NCI-H774 (cell line): ENCODE measurements at regions not wholly inside any gene's neighbourhood (a gene's known extent, or its start where the extent isn't known, plus 50 kb on each side); places are given as distances from the start of the nearest gene placed in this dataset.

ENCODE experiments used
- DNase-seq: peaks from one replicate; lab custom pipeline; 2025; lab: John Stamatoyannopoulos, UW

- DNase-seq, result no peak
Measured at GRCh38 chr9:25613709-25614108, 64.5 kb downstream of the TUSC1 start.

GRCh38 chr9:25603106-25603505, 75.1 kb downstream of the TUSC1 start:
- DNase-seq, result no peak

- no peak for DNase-seq
Measured at GRCh38 chr9:25602400-25603044, 75.7 kb downstream of the TUSC1 start.

GRCh38 chr9:25600501-25600900, 77.7 kb downstream of the TUSC1 start:
- DNase-seq, result no peak

DNA sequence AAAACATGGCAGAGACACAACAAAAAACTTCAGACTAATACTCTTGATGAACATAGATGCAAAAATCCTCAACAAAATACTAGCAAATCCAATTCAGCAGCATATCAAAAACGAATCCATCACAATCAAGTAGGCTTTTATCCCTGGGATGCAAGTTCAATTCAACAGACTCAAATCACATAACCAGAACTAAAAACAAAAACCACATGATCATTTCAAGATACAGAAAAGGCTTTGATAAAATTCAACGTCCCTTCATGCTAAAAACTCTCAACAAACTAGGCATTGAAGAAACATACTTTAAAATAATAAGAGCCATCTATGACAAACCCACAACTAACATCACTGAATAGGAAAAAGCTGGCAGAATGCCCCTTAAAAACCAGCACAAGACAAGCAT, 93.6 kb downstream of the TUSC1 start:
- no peak for DNase-seq

- DNase-seq, result no peak
Measured at GRCh38 chr9:25573281-25573680, 105.0 kb downstream of the TUSC1 start.

GRCh38 chr9:25571491-25571890, 106.8 kb downstream of the TUSC1 start:
- DNase-seq, result no peak

GRCh38 chr9:25570802-25571201, 107.4 kb downstream of the TUSC1 start:
- DNase-seq, result no peak

- DNase-seq, result no peak
Measured at GRCh38 chr9:25562101-25562500, 116.1 kb downstream of the TUSC1 start.

- no peak for DNase-seq
Measured at GRCh38 chr9:25557645-25558300, 120.5 kb downstream of the TUSC1 start.

DNA sequence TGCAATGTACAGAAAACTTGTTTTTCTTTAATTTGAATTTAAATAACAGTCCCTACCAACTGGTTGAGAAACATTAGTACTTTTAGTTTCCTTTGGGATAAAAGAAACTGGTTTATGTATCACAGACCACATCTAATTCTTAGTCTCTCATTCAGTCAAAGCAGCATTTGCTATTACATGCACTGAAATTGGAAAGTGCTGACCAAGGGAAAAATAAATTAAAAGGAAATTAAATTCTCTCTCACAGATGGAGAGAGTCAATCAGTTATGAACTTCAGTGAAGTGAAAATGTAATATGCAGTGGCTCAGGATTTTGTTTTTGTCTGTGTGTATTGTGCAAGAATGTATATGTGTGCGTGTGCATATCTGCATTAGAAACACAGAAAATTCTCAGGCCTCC, 121.7 kb downstream of the TUSC1 start:
- DNase-seq, result no peak

DNA sequence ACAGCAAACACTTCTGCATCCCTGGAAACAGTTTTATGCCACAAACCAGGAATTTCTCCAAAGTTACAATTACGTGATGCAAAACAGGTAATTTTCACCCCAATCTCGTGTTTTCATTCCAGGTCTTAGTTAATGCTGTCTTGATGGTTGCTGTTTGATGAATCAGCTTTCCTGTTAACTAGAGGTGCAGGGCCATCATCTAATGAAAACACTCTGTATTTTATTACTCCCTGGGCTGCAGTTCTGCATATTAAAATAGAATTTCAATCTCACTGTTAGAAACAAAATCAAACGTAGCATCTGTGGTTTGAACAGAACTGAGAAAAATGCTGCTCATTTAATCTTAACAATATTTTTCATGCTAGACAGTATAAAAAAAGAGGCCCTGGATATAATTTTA, 129.4 kb downstream of the TUSC1 start:
- DNase-seq, result no peak

- DNase-seq, result no peak
Measured at GRCh38 chr9:25543806-25544205, 134.4 kb downstream of the TUSC1 start.

DNA sequence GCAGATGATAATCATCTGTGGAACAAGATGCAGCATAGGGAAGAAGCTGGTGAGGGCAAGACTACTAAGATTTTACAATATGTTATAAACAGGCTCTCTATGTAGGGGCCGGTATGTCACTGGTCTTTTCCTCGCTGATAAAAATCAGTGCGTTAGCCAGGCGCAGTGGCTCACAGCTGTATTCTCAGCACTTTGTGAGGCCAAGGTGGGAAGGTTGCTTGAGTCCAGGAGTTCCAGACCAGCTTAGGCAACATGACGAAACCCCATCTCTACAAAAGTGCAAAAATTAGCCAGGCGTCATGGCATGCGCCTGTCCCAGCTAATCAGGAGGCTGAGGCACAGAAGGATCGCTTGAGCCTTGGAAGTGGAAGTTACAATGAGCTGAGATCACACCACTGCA, 135.9 kb downstream of the TUSC1 start:
- DNase-seq, result no peak

DNA sequence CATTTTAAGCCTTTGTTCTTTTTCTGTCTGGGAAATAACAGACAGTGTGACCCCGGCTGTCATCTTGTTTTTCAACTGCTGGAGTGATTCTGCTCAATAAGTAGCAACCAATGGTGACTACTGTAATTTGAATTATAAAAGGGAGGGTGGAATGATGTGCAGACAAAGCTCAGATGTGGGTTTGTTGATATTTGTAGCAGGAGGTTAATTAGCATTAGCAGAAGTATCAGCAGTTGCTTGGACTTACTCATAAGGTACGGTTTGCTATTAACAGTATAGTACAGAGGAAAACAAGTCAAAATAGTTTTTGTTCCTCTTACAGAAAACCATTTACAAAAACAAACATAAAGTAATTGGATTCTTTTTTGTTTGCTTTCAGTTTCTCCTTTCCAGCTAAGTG, 140.4 kb downstream of the TUSC1 start:
- no peak for DNase-seq

DNA sequence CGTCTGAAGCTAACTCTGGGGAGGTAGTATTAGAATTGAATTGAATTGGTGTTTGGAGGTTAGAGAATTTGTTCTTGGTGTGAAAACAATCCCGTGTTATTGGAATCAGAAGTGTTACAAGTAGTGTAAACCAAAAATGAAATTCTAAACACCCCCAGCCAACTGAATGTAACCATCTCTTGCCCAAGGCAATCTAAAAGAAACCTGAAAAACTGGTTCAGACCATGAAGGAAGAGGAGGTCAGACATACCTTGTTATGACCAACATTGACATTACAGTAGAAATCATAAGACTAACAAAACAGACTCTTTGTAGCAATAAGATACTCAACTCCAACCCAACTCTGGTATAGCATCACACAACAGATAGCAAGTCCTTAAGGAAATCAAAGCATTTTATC, 159.0 kb downstream of the TUSC1 start:
- DNase-seq, result no peak

DNA sequence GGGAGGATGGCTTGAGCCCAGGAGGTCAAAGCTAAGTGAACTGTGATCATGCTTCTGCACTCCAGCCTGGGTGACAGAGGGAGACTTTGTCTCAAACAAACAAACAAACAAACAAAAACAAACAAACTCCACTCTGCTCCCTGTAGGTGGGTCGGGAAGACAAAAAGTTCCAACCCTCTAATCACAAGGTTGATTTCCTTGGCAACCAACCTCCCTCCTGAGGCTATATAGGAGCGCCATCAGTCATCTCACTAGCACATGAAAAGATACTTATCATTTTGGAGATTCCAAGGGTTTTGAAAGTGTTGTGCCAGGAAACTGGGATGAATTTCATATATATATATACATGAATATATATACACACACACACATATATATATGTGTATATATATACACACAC, 160.5 kb downstream of the TUSC1 start:
- DNase-seq, result no peak

- DNase-seq, result no peak
Measured at GRCh38 chr9:25513509-25514033, 164.7 kb downstream of the TUSC1 start.

DNA sequence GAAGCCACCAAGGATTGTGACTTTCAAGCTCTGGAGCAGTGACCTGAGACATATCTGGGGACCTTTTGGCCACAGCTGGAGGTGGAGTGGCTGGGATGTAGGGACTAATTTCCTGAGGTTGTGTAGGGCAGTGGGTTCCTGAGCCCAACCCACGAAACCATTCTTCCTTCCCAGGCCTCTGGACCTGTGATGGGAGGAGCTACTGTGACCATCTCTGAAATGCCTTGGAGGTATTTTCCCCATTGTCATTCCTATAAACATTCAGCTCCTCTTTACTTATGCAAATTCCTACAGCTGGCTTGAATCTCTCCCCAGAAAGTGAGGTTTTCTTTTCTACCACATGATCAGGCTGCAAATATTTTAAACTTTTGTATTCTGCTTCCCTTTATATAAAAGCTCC, 172.6 kb downstream of the TUSC1 start:
- DNase-seq, result no peak

DNA sequence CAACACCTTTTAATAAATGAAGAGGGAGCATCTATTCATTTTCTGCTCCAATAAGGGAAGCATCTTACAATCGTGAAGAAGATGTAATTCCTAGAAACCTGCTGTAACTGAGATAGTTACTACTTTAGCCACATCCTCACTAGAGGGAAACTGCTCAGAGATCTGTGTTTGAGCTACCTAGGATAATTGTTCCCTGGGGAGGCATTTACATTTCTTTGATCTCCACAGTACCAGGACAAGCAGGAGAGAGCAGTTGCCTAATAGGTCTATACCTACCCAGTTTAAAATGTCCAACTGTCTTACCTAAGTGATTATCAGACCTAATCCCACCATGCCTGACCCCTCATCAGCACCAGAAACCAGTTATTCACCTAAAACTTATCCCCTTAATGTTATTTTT, 196.9 kb downstream of the TUSC1 start:
- DNase-seq, result no peak

GRCh38 chr9:25480696-25481095, 197.5 kb downstream of the TUSC1 start:
- no peak for DNase-seq

GRCh38 chr9:25472681-25473080, 205.6 kb downstream of the TUSC1 start:
- no peak for DNase-seq

- no peak for DNase-seq
Measured at GRCh38 chr9:25472085-25472607, 206.1 kb downstream of the TUSC1 start.

DNA sequence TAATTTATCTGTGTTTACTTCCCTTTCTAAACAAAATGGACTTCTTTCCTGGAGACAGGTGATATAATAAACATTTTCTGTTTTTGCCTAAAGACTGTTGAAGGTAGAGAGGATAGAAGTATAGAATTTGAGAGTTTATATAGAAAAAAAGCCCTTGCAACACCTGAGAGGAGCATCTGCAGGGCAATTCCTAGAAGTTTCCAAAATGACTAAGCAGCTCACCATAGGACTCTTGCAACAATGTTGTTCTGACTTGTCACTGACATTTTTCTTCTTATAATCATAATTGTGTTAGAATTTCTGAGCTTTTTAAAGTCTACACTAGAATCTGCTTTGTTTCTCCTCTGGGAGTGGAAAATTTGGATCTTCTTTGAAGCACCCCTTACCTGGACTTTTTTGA, 216.8 kb downstream of the TUSC1 start:
- no peak for DNase-seq
